ENCODE measurements at regions not wholly inside any gene's neighbourhood (a gene's known extent, or its start where the extent isn't known, plus 50 kb on each side); places are given as distances from the start of the nearest gene placed in this dataset.

- intact Hi-C loops (cut with DNase I) = loop anchor here (5.0 kb wide), 1 partner anchor 280 kb away; no protein-coding TSS in a partner anchor
Measured at GRCh38 chr9:88722753-88723152, 187.8 kb downstream of the NXNL2 start.

GRCh38 chr9:88723751-88724150, 188.8 kb downstream of the NXNL2 start:
- DNase-seq (ENCODE audit: extremely low spot score) = no peak
- Histone ChIP-seq H3K4me1 (peaks cover 0 to 7% (median 0%) of the 10 kb centered on the region in 4 donors), H3K9me3 (no peaks in the 10 kb centered on the region), H3K4me3 (no peak overlapping the region), H3K27ac (replicated peaks in 1 of 4) (no peak overlapping the region), H3K27me3 (no peaks in the 10 kb centered on the region), H3K36me3 (no peaks in the 10 kb centered on the region)
- TF ChIP-seq POLR2AphosphoS5 (IDR thresholded peaks at IDR 0.05) (no peak), EP300 (IDR thresholded peaks at IDR 0.05) (no peak), POLR2A (IDR thresholded peaks at IDR 0.05; ENCODE audit: low read depth) (no peak), CTCF (IDR thresholded peaks at IDR 0.05) (no peak)
- intact Hi-C loops (cut with DNase I) = loop anchor here (5.0 kb wide), 1 partner anchor 279 kb away; no protein-coding TSS in a partner anchor

More at GRCh38 chr9:88722753-88723152, 187.8 kb downstream of the NXNL2 start:
- Histone ChIP-seq H3K9me3 (no peaks in the 10 kb centered on the region), H3K4me1 (peaks cover 0 to 7% (median 0%) of the 10 kb centered on the region in 4 donors), H3K27me3 (no peaks in the 10 kb centered on the region), H3K36me3 (no peaks in the 10 kb centered on the region), H3K4me3 (no peak overlapping the region), H3K27ac (replicated peaks in 1 of 4) (no peak overlapping the region)
- WGBS = 91% methylated on average over 2 of the region's 2 CpGs
- no peak for DNase-seq (ENCODE audit: extremely low spot score)
- TF ChIP-seq EP300 (IDR thresholded peaks at IDR 0.05) (no peak), CTCF (IDR thresholded peaks at IDR 0.05) (peak; percentile 23 to 41 (median 36))

GRCh38 chr9:88724331-88724730, 189.4 kb downstream of the NXNL2 start:
- 42% methylated on average over 5 of the region's 5 CpGs for WGBS
- H3K4me1 ChIP-seq = peaks cover 0 to 7% (median 0%) of the 10 kb centered on the region in 4 donors
- no peaks in the 10 kb centered on the region for H3K9me3 ChIP-seq
- H3K27ac ChIP-seq (replicated peaks in 1 of 4) = no peak overlapping the region
- no peak for DNase-seq (ENCODE audit: extremely low spot score)
- H3K27me3 ChIP-seq = no peaks in the 10 kb centered on the region
- intact Hi-C loops (cut with DNase I) = loop anchor here (5.0 kb wide), 1 partner anchor 278 kb away; no protein-coding TSS in a partner anchor
- H3K4me3 ChIP-seq = no peak overlapping the region
- TF ChIP-seq POLR2AphosphoS5 (IDR thresholded peaks at IDR 0.05) = no peak
- TF ChIP-seq POLR2A (IDR thresholded peaks at IDR 0.05; ENCODE audit: low read depth) = no peak
- TF ChIP-seq EP300 (IDR thresholded peaks at IDR 0.05) = no peak
- no peak for TF ChIP-seq CTCF (IDR thresholded peaks at IDR 0.05)
- H3K36me3 ChIP-seq = no peaks in the 10 kb centered on the region

GRCh38 chr9:88725300-88726019, 190.5 kb downstream of the NXNL2 start:
- Histone ChIP-seq H3K27me3 (no peaks in the 10 kb centered on the region), H3K4me1 (peaks cover 0 to 7% (median 0%) of the 10 kb centered on the region in 4 donors), H3K36me3 (no peaks in the 10 kb centered on the region), H3K27ac (replicated peaks in 1 of 4) (no peak overlapping the region), H3K9me3 (peaks cover 0 to 2% (median 0%) of the 10 kb centered on the region in 4 donors), H3K4me3 (no peak overlapping the region)
- intact Hi-C loops (cut with DNase I) = no loop called here
- WGBS = 87% methylated on average over 3 of the region's 3 CpGs
- DNase-seq (ENCODE audit: extremely low spot score) = no peak
- TF ChIP-seq EP300 (IDR thresholded peaks at IDR 0.05) (no peak), CTCF (IDR thresholded peaks at IDR 0.05) (no peak), POLR2AphosphoS5 (IDR thresholded peaks at IDR 0.05) (no peak), POLR2A (IDR thresholded peaks at IDR 0.05; ENCODE audit: low read depth) (no peak)
